K562 (cell line): ENCODE measurements at regions not wholly inside any gene's neighbourhood (a gene's known extent, or its start where the extent isn't known, plus 50 kb on each side); places are given as distances from the start of the nearest gene placed in this dataset.
A peak's percentile ranks its signal among the peaks of the same experiment; 100 is the strongest.

Experiments
- ATAC-seq: fragments of 200-7000 bp; cut with Tn5 transposase; 3 replicates; pipeline ENCODE4 v1.9.1; 2020; ENCODE audit warnings: moderate library complexity
- BruUV-seq: library from RNA; stranded (reverse); fragments of 400-500 nt; replicated peaks from 2 replicates; lab custom pipeline; 2021; lab: Mats Ljungman, UMichigan
- CTCF ChIA-PET: fragments of 300-600 bp; formaldehyde crosslinking; extraction: SDS; loops from one replicate; lab custom pipeline; 2021; ENCODE audit warnings: low intra/inter-chr PET ratio; lab: Yijun Ruan, JAX
- POLR2A ChIA-PET: fragments of 300-600, 350-650 bp; sonication (Branson Sonifier 250); formaldehyde crosslinking; extraction: SDS; loops from one replicate; lab custom pipeline; 2021; ENCODE audit warnings: antibody characterized with exemption, inconsistent platforms; lab: Yijun Ruan, JAX
- DNase-seq, 4 experiments: peaks; one replicate each; pipeline versions ENCODE4 v3.0.0 to v3.0.0-alpha.2; 2011 to 2018; ENCODE audit warnings: low spot score in 3 of 4, mixed read lengths in 3 of 4; ENCODE audit errors: extremely low read depth in 1 of 4
- FAIRE-seq: peaks from 2 replicates; lab custom pipeline; 2011; peaks lifted over from hg19 to GRCh38; lab: Jason Lieb, UNC
- H2AFZ ChIP-seq: 2 replicates; pipeline ENCODE4 v1.6.0; 2011; ENCODE audit warnings: low read depth, low read length, control low read depth, inconsistent platforms
- H3K27ac ChIP-seq: fragments of 200-600 bp; 3 replicates; pipeline ENCODE4 v1.8.0; 2011; ENCODE audit warnings: low read depth, mild to moderate bottlenecking, control low read depth, inconsistent platforms, low read length, moderate library complexity, mixed read lengths; ENCODE audit errors: extremely low read depth
- H3K27me3 ChIP-seq, 2 experiments: fragments of 300-600 bp in 1 of 2; 2 replicates in 1 of 2; 3 replicates in 1 of 2; pipeline versions ENCODE4 v1.6.0 to v1.8.0; 2011; ENCODE audit warnings: inconsistent platforms in 2 of 2, low read length in 2 of 2, mild to moderate bottlenecking in 1 of 2, mixed read lengths in 1 of 2, moderate library complexity in 1 of 2; ENCODE audit not compliant: control insufficient read depth in 2 of 2, insufficient read depth in 2 of 2
- H3K36me3 ChIP-seq: fragments of 300-600 bp; 3 replicates; pipeline ENCODE4 v1.8.0; 2011; ENCODE audit warnings: mild to moderate bottlenecking, low read length, inconsistent platforms; ENCODE audit not compliant: control insufficient read depth, insufficient read depth
- H3K4me1 ChIP-seq, 2 experiments: fragments of 200-600 bp in 1 of 2; replicated peaks in 1 of 2; 2 replicates in 1 of 2; 3 replicates in 1 of 2; pipeline versions ENCODE4 v1.5.1 to v1.8.0; 2011; ENCODE audit warnings: inconsistent platforms in 2 of 2, low read length in 2 of 2, mild to moderate bottlenecking in 1 of 2, mixed read lengths in 1 of 2, moderate library complexity in 1 of 2; ENCODE audit not compliant: control insufficient read depth in 2 of 2, insufficient read depth in 2 of 2
- H3K4me2 ChIP-seq: 2 replicates; pipeline ENCODE4 v1.6.1; 2011; ENCODE audit warnings: low read length, control low read depth, inconsistent platforms, mixed read lengths; ENCODE audit not compliant: insufficient read depth
- H3K4me3 ChIP-seq: fragments of 200-600 bp; sonication (generic), shearing (Covaris generic); 2 replicates; pipeline ENCODE4 v1.5.1; 2016; ENCODE audit warnings: control low read depth, inconsistent platforms
- H3K79me2 ChIP-seq: fragments of 200-600 bp; 3 replicates; pipeline ENCODE4 v1.8.0; 2011; ENCODE audit warnings: low read length, inconsistent platforms; ENCODE audit not compliant: control insufficient read depth, insufficient read depth
- H3K9ac ChIP-seq, 2 experiments: 2 replicates each; pipeline versions ENCODE4 v1.6.0 to v1.6.1; 2011; ENCODE audit warnings: low read depth in 2 of 2, low read length in 2 of 2, control low read depth in 1 of 2, inconsistent platforms in 1 of 2, mild to moderate bottlenecking in 1 of 2, mixed read lengths in 1 of 2; ENCODE audit not compliant: insufficient read depth in 1 of 2
- H3K9me1 ChIP-seq: one replicate; pipeline ENCODE4 v1.6.0; 2011; ENCODE audit warnings: inconsistent platforms, mild to moderate bottlenecking, low read length, moderate library complexity; ENCODE audit not compliant: control insufficient read depth, insufficient read depth
- H3K9me3 ChIP-seq: replicated peaks from 2 replicates; pipeline ENCODE4 v1.5.1; 2011; ENCODE audit warnings: low read depth, low read length, inconsistent platforms; ENCODE audit not compliant: control insufficient read depth, insufficient read depth
- H4K20me1 ChIP-seq: replicated peaks from 2 replicates; pipeline ENCODE4 v1.6.1; 2011; ENCODE audit warnings: low read length, inconsistent platforms, mixed read lengths; ENCODE audit not compliant: control insufficient read depth, insufficient read depth
- AFF4 ChIP-seq: sonication (generic); formaldehyde crosslinking; IDR thresholded peaks from 2 replicates; pipeline ENCODE4 v1.8.0; 2023; ENCODE audit warnings: mild to moderate bottlenecking, missing genetic modification reagents
- BRF1 ChIP-seq: IDR thresholded peaks from 3 replicates; pipeline ENCODE4 v1.6.1; 2011; ENCODE audit warnings: borderline replicate concordance, mild to moderate bottlenecking; ENCODE audit not compliant: insufficient read length; ENCODE audit errors: extremely low read depth
- FOXM1 ChIP-seq, 2 experiments: fragments of 450-650 bp in 1 of 2; sonication (generic) in 1 of 2; formaldehyde crosslinking in 1 of 2; IDR thresholded peaks; 2 replicates each; pipeline versions ENCODE4 v1.6.1 to v1.9.0; 2017 to 2022; ENCODE audit warnings: low read depth in 2 of 2, mild to moderate bottlenecking in 2 of 2, missing genetic modification reagents in 1 of 2, moderate library complexity in 1 of 2
- SMARCA4 ChIP-seq: fragments of 450-650 bp; IDR thresholded peaks from 2 replicates; pipeline ENCODE4 v1.6.1; 2016
- SPI1 ChIP-seq: IDR thresholded peaks from 2 replicates; pipeline ENCODE4 v1.6.1; 2011; ENCODE audit warnings: low read depth, low read length, control low read depth, borderline replicate concordance
- SRF ChIP-seq, 2 experiments: fragments of 250-450, 450-650 bp in 1 of 2; sonication (Bioruptor Pico) in 1 of 2; sonication (generic) in 1 of 2; formaldehyde crosslinking; IDR thresholded peaks; 2 replicates each; pipeline versions ENCODE4 v1.5.0 to v1.5.1; 2020 to 2022; ENCODE audit warnings: mild to moderate bottlenecking in 1 of 2, missing genetic modification reagents in 1 of 2
- ZBTB2 ChIP-seq: fragments of 450-650 bp; IDR thresholded peaks from 2 replicates; pipeline ENCODE4 v1.6.1; 2016; ENCODE audit warnings: antibody characterized with exemption
- WGBS: fragments of 100-300 bp; shearing (Covaris generic); methylation state at CpG from one replicate; pipeline ENCODE4 v1.1.6; 2016; ENCODE audit warnings: low coverage, mixed read lengths; ENCODE audit not compliant: insufficient coverage; ENCODE audit errors: missing lambda C conversion rate; 5-methylcytosine and 5-hydroxymethylcytosine counted together
- in situ Hi-C: fragments of 300-500 bp; cut with MboI; formaldehyde crosslinking; loops from 4 replicates; pipeline ENCODE4 v1.15.0; 2018; ENCODE audit warnings: inconsistent platforms, mixed read lengths
- intact Hi-C: fragments of 100-400 bp; cut with micrococcal nuclease; formaldehyde crosslinking; loops from 2 replicates; pipeline ENCODE4 v1.14.2; 2022
- TF ChIP-seq, protein P1 (sequence below): fragments of 250-450 bp; sonication (Bioruptor Pico); IDR thresholded peaks from 2 replicates; pipeline ENCODE4 v1.8.0; 2021; ENCODE audit warnings: borderline replicate concordance, mild to moderate bottlenecking, moderate library complexity; ENCODE audit not compliant: poor library complexity, severe bottlenecking

DNA sequence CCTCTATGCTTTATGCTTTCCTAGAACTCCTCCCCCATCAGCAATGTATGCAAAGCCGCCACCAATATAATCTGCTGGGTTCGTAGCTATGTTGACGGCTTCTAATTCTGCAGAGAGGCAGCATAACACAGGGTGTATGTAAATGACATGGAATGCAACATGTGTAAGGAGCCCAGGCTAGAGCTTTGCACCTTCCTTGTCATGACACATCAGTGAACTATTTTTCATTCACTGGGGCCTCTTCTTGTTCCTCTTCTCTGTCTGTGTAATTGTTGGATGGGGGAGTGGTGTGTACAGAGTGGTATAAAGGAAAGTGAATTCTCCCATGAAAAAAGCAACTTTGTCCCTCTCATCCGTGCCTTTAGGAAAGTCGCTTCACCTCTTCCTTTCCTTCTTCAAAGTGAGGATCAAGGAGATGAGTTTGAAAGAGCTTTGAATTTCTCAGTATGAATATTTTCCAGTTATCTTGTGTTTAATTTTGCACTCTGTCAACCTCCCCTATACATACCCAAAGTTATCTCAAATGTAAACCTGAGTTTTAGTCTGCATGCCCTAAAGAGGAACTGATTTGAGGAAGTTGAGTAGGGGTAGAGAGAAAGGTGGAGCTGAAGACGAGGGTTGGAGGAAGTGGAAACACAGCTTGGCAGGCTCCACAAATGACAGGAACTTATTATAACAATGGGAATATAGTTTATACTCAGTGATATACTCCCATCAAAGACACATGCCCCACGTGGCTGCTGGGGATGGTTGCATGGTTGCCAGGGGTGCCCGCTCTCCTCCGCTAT, 74.9 kb upstream of the ARL4C start:
- Histone ChIP-seq H3K9me3 (no peaks in the 10 kb centered on the region), H3K4me2 (no peak overlapping the region), H2AFZ (no peak overlapping the region), H3K27me3 (no peaks in the 10 kb centered on the region; a peak in 1 of 5 replicates), H3K27ac (no peak overlapping the region), H3K79me2 (no peaks in the 10 kb centered on the region), H3K9me1 (no peaks in the 10 kb centered on the region), H3K36me3 (no peaks in the 10 kb centered on the region), H3K4me1 (no peaks in the 10 kb centered on the region), H3K4me3 (no peak overlapping the region), H3K9ac (no peak overlapping the region), H4K20me1 (no peaks in the 10 kb centered on the region; the same call in 1 of the 2 replicates)
- 0% methylated on average over 9 of the region's 9 CpGs for WGBS
- FAIRE-seq (no peak), DNase-seq (no peak), ATAC-seq (no peak)
- ChIA-PET CTCF (no interaction called here), POLR2A (no interaction called here)
- TF ChIP-seq ZBTB2 (no peak), SPI1 (peak; percentile 71; the same call in 1 of the 2 replicates)
- in situ Hi-C loops: no loop called here
- intact Hi-C loops: no loop called here
- BruUV-seq: no TSS peak

DNA sequence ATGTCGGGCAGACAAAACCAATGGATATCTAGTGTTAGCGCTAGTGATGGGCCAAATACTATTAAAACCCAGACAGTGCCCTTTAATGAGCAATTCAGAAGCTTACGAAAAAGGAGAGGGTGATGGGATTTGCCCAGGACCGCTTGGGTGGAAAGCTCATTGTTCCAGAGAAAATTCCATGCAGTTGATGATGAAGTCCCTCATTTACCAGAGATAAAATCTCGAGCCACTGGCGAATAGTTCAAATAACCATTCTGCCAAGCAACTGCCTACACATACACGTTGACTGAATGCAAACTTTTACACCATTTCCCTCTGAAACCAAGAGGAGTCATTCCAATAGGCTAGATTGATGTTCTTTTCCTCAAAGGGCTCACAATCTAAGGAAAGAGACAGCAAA, 73.6 kb upstream of the ARL4C start:
- Histone ChIP-seq H3K27ac (no peak overlapping the region), H2AFZ (no peak overlapping the region), H3K9ac (no peak overlapping the region), H3K4me2 (no peak overlapping the region), H3K4me3 (no peak overlapping the region), H3K27me3 (no peaks in the 10 kb centered on the region; a peak in 1 of 5 replicates), H3K9me3 (no peaks in the 10 kb centered on the region), H4K20me1 (no peaks in the 10 kb centered on the region; the same call in 1 of the 2 replicates), H3K36me3 (no peaks in the 10 kb centered on the region), H3K4me1 (no peaks in the 10 kb centered on the region), H3K79me2 (no peaks in the 10 kb centered on the region), H3K9me1 (no peaks in the 10 kb centered on the region)
- intact Hi-C loops: no loop called here
- ChIA-PET POLR2A (no interaction called here), CTCF (no interaction called here)
- in situ Hi-C loops: no loop called here
- BruUV-seq: no TSS peak
- ATAC-seq: no peak
- WGBS: 1% methylated on average over 6 of the region's 7 CpGs
- FAIRE-seq: no peak
- DNase-seq: no peak
- TF ChIP-seq BRF1 (no peak), FOXM1 (IDR thresholded peaks at IDR 0.05; ENCODE audit: low read depth) (no peak), FOXM1 (CRISPR knock-in tag; IDR thresholded peaks at IDR 0.05; ENCODE audit: low read depth) (no peak), SRF (CRISPR knock-in tag; IDR thresholded peaks at IDR 0.05) (no peak), SMARCA4 (no peak), AFF4 (CRISPR knock-in tag) (no peak)
- TF ChIP-seq, protein P1, sequence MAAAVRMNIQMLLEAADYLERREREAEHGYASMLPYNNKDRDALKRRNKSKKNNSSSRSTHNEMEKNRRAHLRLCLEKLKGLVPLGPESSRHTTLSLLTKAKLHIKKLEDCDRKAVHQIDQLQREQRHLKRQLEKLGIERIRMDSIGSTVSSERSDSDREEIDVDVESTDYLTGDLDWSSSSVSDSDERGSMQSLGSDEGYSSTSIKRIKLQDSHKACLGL (CRISPR knock-in tag): no peak
